Activated CD4-positive, alpha-beta T cell treated with anti-CD3 and anti-CD28 coated beads, Interleukin-2, amount 10 ng/mL, durations not matched to agents 24 days and 14 days (primary cell): ENCODE measurements at regions not wholly inside any gene's neighbourhood (a gene's known extent, or its start where the extent isn't known, plus 50 kb on each side); places are given as distances from the start of the nearest gene placed in this dataset.
"Not testable (repeated sequence)": the region's sequence is repeated elsewhere in the genome, so short reads cannot be mapped to it uniquely, and the experiment has no call there.

Experiments used
- DNase-seq: peaks from one replicate; pipeline ENCODE4 v3.0.0; 2022
- H3K27ac Mint-ChIP-seq: one replicate; pipeline ENCODE4 v1.8.0; 2022; ENCODE audit warnings: mild to moderate bottlenecking, mixed read lengths
- H3K27me3 Mint-ChIP-seq: one replicate; pipeline ENCODE4 v1.8.0; 2022; ENCODE audit warnings: mixed read lengths
- H3K36me3 Mint-ChIP-seq: one replicate; pipeline ENCODE4 v1.8.0; 2022; ENCODE audit warnings: low read depth, mild to moderate bottlenecking, mixed read lengths
- H3K4me1 Mint-ChIP-seq: one replicate; pipeline ENCODE4 v1.8.0; 2021; ENCODE audit warnings: mixed read lengths
- H3K4me3 Mint-ChIP-seq: one replicate; pipeline ENCODE4 v1.8.0; 2022; ENCODE audit warnings: mild to moderate bottlenecking, moderate library complexity, mixed read lengths
- H3K9me3 Mint-ChIP-seq: one replicate; pipeline ENCODE4 v1.8.0; 2021; ENCODE audit warnings: mixed read lengths
- intact Hi-C: fragments of 100-400 bp; cut with micrococcal nuclease; formaldehyde crosslinking; loops from one replicate; pipeline ENCODE4 v1.15.1; 2023

GRCh38 chr3:167078070-167078622, 302.0 kb downstream of the ZBBX start:
- Mint-ChIP-seq H3K27me3 (no peaks in the 10 kb centered on the region), H3K4me1 (no peaks in the 10 kb centered on the region), H3K27ac (no peak overlapping the region), H3K9me3 (no peaks in the 10 kb centered on the region), H3K36me3 (no peaks in the 10 kb centered on the region), H3K4me3 (no peak overlapping the region)
- DNase-seq = no peak
- intact Hi-C loops = no loop called here

- Mint-ChIP-seq H3K27me3 (no peaks in the 10 kb centered on the region), H3K4me1 (no peaks in the 10 kb centered on the region), H3K4me3 (no peak overlapping the region), H3K9me3 (no peaks in the 10 kb centered on the region), H3K36me3 (no peaks in the 10 kb centered on the region), H3K27ac (no peak overlapping the region)
- DNase-seq = no peak
- intact Hi-C loops = no loop called here
Observed at GRCh38 chr3:167067787-167068161, 312.3 kb downstream of the ZBBX start.

- no peak for DNase-seq
- Mint-ChIP-seq H3K27me3 (no peaks in the 10 kb centered on the region), H3K4me1 (no peaks in the 10 kb centered on the region), H3K36me3 (no peaks in the 10 kb centered on the region), H3K9me3 (no peaks in the 10 kb centered on the region), H3K27ac (no peak overlapping the region), H3K4me3 (no peak overlapping the region)
- intact Hi-C loops = no loop called here
Observed at GRCh38 chr3:167066977-167067786, 312.9 kb downstream of the ZBBX start.

- Mint-ChIP-seq H3K27me3 (no peaks in the 10 kb centered on the region), H3K27ac (no peak overlapping the region), H3K36me3 (no peaks in the 10 kb centered on the region), H3K4me3 (no peak overlapping the region), H3K4me1 (no peaks in the 10 kb centered on the region), H3K9me3 (peaks cover 8% of the 10 kb centered on the region)
- no peak for DNase-seq
- intact Hi-C loops = no loop called here
Observed at GRCh38 chr3:167057581-167057980, 322.5 kb downstream of the ZBBX start.

- Mint-ChIP-seq H3K4me1 (no peaks in the 10 kb centered on the region), H3K4me3 (no peak overlapping the region), H3K9me3 (peaks cover 8% of the 10 kb centered on the region), H3K36me3 (no peaks in the 10 kb centered on the region), H3K27ac (no peak overlapping the region), H3K27me3 (no peaks in the 10 kb centered on the region)
- intact Hi-C loops = no loop called here
- DNase-seq = no peak
Observed at GRCh38 chr3:167054926-167055325, 325.2 kb downstream of the ZBBX start.

- no peaks in the 10 kb centered on the region for H3K9me3 Mint-ChIP-seq
- intact Hi-C loops = no loop called here
- H3K36me3 Mint-ChIP-seq = no peaks in the 10 kb centered on the region
- no peaks in the 10 kb centered on the region for H3K4me1 Mint-ChIP-seq
- no peaks in the 10 kb centered on the region for H3K27me3 Mint-ChIP-seq
- no peak overlapping the region for H3K27ac Mint-ChIP-seq
- no peak overlapping the region for H3K4me3 Mint-ChIP-seq
- DNase-seq = no peak
Observed at GRCh38 chr3:167051421-167051820, 328.7 kb downstream of the ZBBX start.

GRCh38 chr3:167033866-167034265, 346.2 kb downstream of the ZBBX start:
- intact Hi-C loops = no loop called here
- Mint-ChIP-seq H3K4me3 (no peak overlapping the region), H3K4me1 (no peaks in the 10 kb centered on the region), H3K36me3 (no peaks in the 10 kb centered on the region), H3K9me3 (no peaks in the 10 kb centered on the region), H3K27me3 (no peaks in the 10 kb centered on the region), H3K27ac (no peak overlapping the region)
- DNase-seq = no peak

GRCh38 chr3:167032267-167032876, 347.7 kb downstream of the ZBBX start:
- no peak for DNase-seq
- Mint-ChIP-seq H3K36me3 (no peaks in the 10 kb centered on the region), H3K4me3 (no peak overlapping the region), H3K27ac (no peak overlapping the region), H3K4me1 (no peaks in the 10 kb centered on the region), H3K27me3 (no peaks in the 10 kb centered on the region), H3K9me3 (no peaks in the 10 kb centered on the region)
- intact Hi-C loops = no loop called here

- H3K27ac Mint-ChIP-seq = no peak overlapping the region
- H3K4me1 Mint-ChIP-seq = no peaks in the 10 kb centered on the region
- intact Hi-C loops = no loop called here
- no peaks in the 10 kb centered on the region for H3K36me3 Mint-ChIP-seq
- no peaks in the 10 kb centered on the region for H3K27me3 Mint-ChIP-seq
- no peak overlapping the region for H3K4me3 Mint-ChIP-seq
- DNase-seq = no peak
- no peaks in the 10 kb centered on the region for H3K9me3 Mint-ChIP-seq
Observed at GRCh38 chr3:167031364-167032049, 348.6 kb downstream of the ZBBX start.

- intact Hi-C loops = no loop called here
- no peak for DNase-seq
- Mint-ChIP-seq H3K4me1 (no peaks in the 10 kb centered on the region), H3K27ac (no peak overlapping the region), H3K36me3 (no peaks in the 10 kb centered on the region), H3K4me3 (no peak overlapping the region), H3K9me3 (no peaks in the 10 kb centered on the region), H3K27me3 (no peaks in the 10 kb centered on the region)
Observed at GRCh38 chr3:167030082-167030725, 349.9 kb downstream of the ZBBX start.

GRCh38 chr3:167019503-167019902, 360.6 kb downstream of the ZBBX start:
- intact Hi-C loops, H3K4me1 Mint-ChIP-seq: not testable (repeated sequence)

GRCh38 chr3:167018591-167019111, 361.4 kb downstream of the ZBBX start:
- H3K4me1 Mint-ChIP-seq, DNase-seq, H3K4me3 Mint-ChIP-seq, H3K27me3 Mint-ChIP-seq, H3K9me3 Mint-ChIP-seq, intact Hi-C loops, H3K36me3 Mint-ChIP-seq, H3K27ac Mint-ChIP-seq: not testable (repeated sequence)

More at GRCh38 chr3:167019503-167019902, 360.6 kb downstream of the ZBBX start:
- not testable (repeated sequence) for H3K4me3 Mint-ChIP-seq, H3K9me3 Mint-ChIP-seq, H3K27ac Mint-ChIP-seq, H3K36me3 Mint-ChIP-seq, DNase-seq, H3K27me3 Mint-ChIP-seq

- Mint-ChIP-seq H3K36me3 (no peaks in the 10 kb centered on the region), H3K9me3 (no peaks in the 10 kb centered on the region), H3K27me3 (no peaks in the 10 kb centered on the region), H3K27ac (no peak overlapping the region), H3K4me3 (no peak overlapping the region), H3K4me1 (no peaks in the 10 kb centered on the region)
- DNase-seq = no peak
- intact Hi-C loops = no loop called here
Observed at GRCh38 chr3:167012691-167013090, 367.4 kb downstream of the ZBBX start.
